Neuronal stem cell (in vitro differentiated cells): ENCODE measurements at regions not wholly inside any gene's neighbourhood (a gene's known extent, or its start where the extent isn't known, plus 50 kb on each side); places are given as distances from the start of the nearest gene placed in this dataset.

ENCODE experiments used
- DNase-seq: peaks from one replicate; pipeline ENCODE4 v3.0.0-alpha.2; 2013; ENCODE audit warnings: low spot score
- H2AFZ ChIP-seq: one replicate; pipeline ENCODE4 v1.6.1; 2013; ENCODE audit warnings: mild to moderate bottlenecking, low read length, inconsistent platforms
- H2AK5ac ChIP-seq: 2 replicates; pipeline ENCODE4 v1.6.1; 2013; ENCODE audit warnings: low read depth, mild to moderate bottlenecking, inconsistent platforms, low read length, moderate library complexity, mixed read lengths
- H2BK120ac ChIP-seq: 2 replicates; pipeline ENCODE4 v1.6.1; 2013; ENCODE audit warnings: low read depth, mild to moderate bottlenecking, inconsistent platforms, low read length, moderate library complexity, mixed read lengths
- H2BK12ac ChIP-seq: one replicate; pipeline ENCODE4 v1.6.1; 2013; ENCODE audit warnings: low read length, inconsistent platforms
- H2BK15ac ChIP-seq: 2 replicates; pipeline ENCODE4 v1.6.1; 2013; ENCODE audit warnings: mild to moderate bottlenecking, low read length, inconsistent platforms, mixed read lengths
- H2BK5ac ChIP-seq: one replicate; pipeline ENCODE4 v1.6.1; 2013; ENCODE audit warnings: inconsistent platforms, mild to moderate bottlenecking, low read length, moderate library complexity
- H3K14ac ChIP-seq: one replicate; pipeline ENCODE4 v1.6.1; 2013; ENCODE audit warnings: low read length, inconsistent platforms
- H3K18ac ChIP-seq: 2 replicates; pipeline ENCODE4 v1.6.1; 2013; ENCODE audit warnings: low read length, inconsistent platforms
- H3K23ac ChIP-seq: 2 replicates; pipeline ENCODE4 v1.6.1; 2013; ENCODE audit warnings: low read depth, mild to moderate bottlenecking, mixed read lengths, low read length, inconsistent platforms; ENCODE audit not compliant: poor library complexity
- H3K27ac ChIP-seq: replicated peaks from 3 replicates; pipeline ENCODE4 v1.5.1; 2013; ENCODE audit warnings: low read length, inconsistent platforms
- H3K27me3 ChIP-seq, 3 experiments: 2 replicates each; pipeline ENCODE4 v1.6.1; 2013; ENCODE audit warnings: low read length in 3 of 3, mild to moderate bottlenecking in 2 of 3, inconsistent platforms in 1 of 3, low read depth in 1 of 3, mixed read lengths in 1 of 3, moderate library complexity in 1 of 3; ENCODE audit not compliant: control insufficient read depth in 3 of 3, insufficient read depth in 3 of 3
- H3K36me3 ChIP-seq, 2 donors: replicated peaks in 1 of 2; 2 replicates each; pipeline ENCODE4 v1.6.1; 2013; ENCODE audit warnings: low read length in 2 of 2; ENCODE audit not compliant: control insufficient read depth in 2 of 2, insufficient read depth in 2 of 2
- H3K4ac ChIP-seq: 2 replicates; pipeline ENCODE4 v1.6.1; 2013; ENCODE audit warnings: inconsistent platforms, mild to moderate bottlenecking, low read length, moderate library complexity
- H3K4me1 ChIP-seq, 2 donors: 1 replicate in 1 of 2; 2 replicates in 1 of 2; pipeline ENCODE4 v1.6.1; 2013; ENCODE audit warnings: low read length in 2 of 2, low read depth in 1 of 2; ENCODE audit not compliant: control insufficient read depth in 2 of 2, insufficient read depth in 1 of 2
- H3K4me2 ChIP-seq: one replicate; pipeline ENCODE4 v1.6.1; 2013; ENCODE audit warnings: mild to moderate bottlenecking, low read length, inconsistent platforms; ENCODE audit not compliant: insufficient read depth, poor library complexity, severe bottlenecking
- H3K4me3 ChIP-seq, 2 donors: 2 replicates each; pipeline ENCODE4 v1.5.1; 2013; ENCODE audit warnings: low read length in 2 of 2, mild to moderate bottlenecking in 2 of 2, inconsistent platforms in 1 of 2, moderate library complexity in 1 of 2
- H3K79me1 ChIP-seq: one replicate; pipeline ENCODE4 v1.6.1; 2013; ENCODE audit warnings: low read depth, mild to moderate bottlenecking, inconsistent platforms, low read length, moderate library complexity
- H3K9ac ChIP-seq: one replicate; pipeline ENCODE4 v1.6.1; 2013; ENCODE audit warnings: mild to moderate bottlenecking, low read depth, low read length, inconsistent platforms; ENCODE audit not compliant: poor library complexity
- H3K9me3 ChIP-seq, 2 donors: replicated peaks in 1 of 2; 2 replicates each; pipeline versions ENCODE3 to v1.6.1; 2013; ENCODE audit warnings: low read length in 2 of 2, mild to moderate bottlenecking in 2 of 2, inconsistent platforms in 1 of 2, low read depth in 1 of 2, mixed read lengths in 1 of 2, moderate library complexity in 1 of 2; ENCODE audit not compliant: control insufficient read depth in 2 of 2, insufficient read depth in 1 of 2
- H4K8ac ChIP-seq: one replicate; pipeline ENCODE4 v1.6.1; 2013; ENCODE audit warnings: low read depth, mild to moderate bottlenecking, inconsistent platforms, low read length, moderate library complexity
- H4K91ac ChIP-seq: one replicate; pipeline ENCODE4 v1.6.1; 2013; ENCODE audit warnings: low read length, low read depth, mild to moderate bottlenecking, inconsistent platforms; ENCODE audit not compliant: poor library complexity
- WGBS, 2 donors: extraction: QIAGEN DNeasy Blood & Tissue Kit; methylation state at CpG; one replicate each; pipeline ENCODE4 v1.1.7; 2013; ENCODE audit warnings: missing lambda C conversion rate in 2 of 2, mixed read lengths in 1 of 2; ENCODE audit not compliant: insufficient read length in 2 of 2, insufficient replicate concordance in 1 of 2; ENCODE audit errors: extremely low coverage in 2 of 2; 5-methylcytosine and 5-hydroxymethylcytosine counted together

DNA sequence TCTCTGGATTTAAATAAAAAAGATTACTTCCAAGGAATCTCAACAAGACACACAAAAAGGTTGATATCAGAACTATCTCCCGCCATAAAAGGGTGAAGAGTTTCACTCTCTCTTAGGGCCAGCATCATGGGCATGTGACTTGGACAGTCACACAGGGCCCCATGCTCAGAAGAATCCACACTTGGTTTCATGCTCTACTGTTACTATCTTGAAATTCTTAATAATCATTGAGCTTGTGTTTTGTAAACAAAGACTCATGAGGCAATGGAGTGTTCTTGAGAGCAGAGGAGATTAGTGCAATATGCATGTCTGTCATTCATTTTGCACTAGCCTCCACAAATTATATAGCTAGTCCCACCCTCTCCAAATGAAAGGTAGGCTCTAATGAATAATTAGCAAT, 58.4 kb downstream of the HMHB1 start:
- Histone ChIP-seq H3K9me3 (no peaks in the 10 kb centered on the region), H2BK5ac (no peak overlapping the region), H3K36me3 (no peaks in the 10 kb centered on the region), H2BK120ac (no peak overlapping the region), H4K91ac (no peak overlapping the region), H3K4me1 (peaks cover 3 to 5% of the 10 kb centered on the region in 2 donors), H3K79me1 (no peaks in the 10 kb centered on the region), H3K4me3 (no peak overlapping the region), H3K27ac (no peak overlapping the region), H3K23ac (no peak overlapping the region), H3K4ac (no peak overlapping the region), H2AFZ (no peak overlapping the region), H2BK15ac (no peak overlapping the region), H3K14ac (no peak overlapping the region), H3K18ac (no peak overlapping the region), H3K4me2 (no peak overlapping the region), H2AK5ac (no peak overlapping the region), H3K9ac (no peak overlapping the region), H3K27me3 (no peaks in the 10 kb centered on the region), H2BK12ac (no peak overlapping the region), H4K8ac (no peak overlapping the region)
- no peak for DNase-seq
- WGBS, 2 donors = no CpG with 5 or more reads among the region's 1 CpG

DNA sequence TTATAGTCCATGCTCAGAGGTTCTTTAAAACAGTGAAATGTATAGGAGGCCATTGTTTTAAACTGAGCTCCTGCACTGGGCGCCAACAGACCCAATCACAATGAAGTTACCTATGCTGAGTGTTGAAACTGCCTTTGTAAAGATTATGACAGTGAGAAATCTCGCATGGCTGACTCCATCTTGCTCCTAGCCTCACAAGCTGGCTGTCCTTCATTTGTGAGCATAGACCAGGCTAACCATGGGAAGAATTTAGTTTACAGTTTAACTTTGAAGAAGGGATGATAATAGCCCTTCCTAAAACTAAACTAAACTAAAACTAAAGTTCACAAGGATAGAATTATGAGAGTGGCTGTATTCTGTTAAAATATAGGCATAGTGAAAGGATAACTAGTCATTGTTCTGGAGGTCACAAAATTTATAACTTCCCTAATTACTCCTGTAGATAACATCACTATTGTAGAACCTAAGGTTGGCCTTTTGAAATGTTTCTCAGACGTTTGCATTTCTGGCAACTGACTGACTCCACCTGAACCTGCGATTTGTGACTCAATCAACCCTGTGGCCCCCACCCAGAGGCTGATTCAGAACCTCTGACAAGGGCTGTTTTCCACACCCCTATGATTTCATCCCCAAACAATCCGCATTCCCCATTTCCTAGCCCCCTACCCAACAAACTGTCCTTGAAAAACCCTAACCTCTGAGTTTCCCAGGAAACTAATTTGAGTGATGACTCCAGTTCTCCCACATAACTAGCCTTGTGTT, 59.1 kb downstream of the HMHB1 start:
- no peak overlapping the region for H3K9ac ChIP-seq
- no peak overlapping the region for H2AK5ac ChIP-seq
- no peak overlapping the region for H3K4ac ChIP-seq
- no peak overlapping the region for H3K18ac ChIP-seq
- no peak overlapping the region for H2BK120ac ChIP-seq
- H2AFZ ChIP-seq = no peak overlapping the region
- no peaks in the 10 kb centered on the region for H3K9me3 ChIP-seq
- DNase-seq = no peak
- H2BK5ac ChIP-seq = no peak overlapping the region
- peaks cover 0 to 2% of the 10 kb centered on the region in 2 donors for H3K4me1 ChIP-seq
- WGBS, 2 donors = no CpG with 5 or more reads among the region's 5 CpGs
- H3K4me2 ChIP-seq = no peak overlapping the region
- no peaks in the 10 kb centered on the region for H3K27me3 ChIP-seq
- no peak overlapping the region for H3K27ac ChIP-seq
- no peak overlapping the region for H3K4me3 ChIP-seq
- no peak overlapping the region for H2BK12ac ChIP-seq
- H3K36me3 ChIP-seq = no peaks in the 10 kb centered on the region
- H3K79me1 ChIP-seq = no peaks in the 10 kb centered on the region
- no peak overlapping the region for H3K14ac ChIP-seq
- no peak overlapping the region for H2BK15ac ChIP-seq
- H4K8ac ChIP-seq = no peak overlapping the region
- no peak overlapping the region for H3K23ac ChIP-seq
- no peak overlapping the region for H4K91ac ChIP-seq

DNA sequence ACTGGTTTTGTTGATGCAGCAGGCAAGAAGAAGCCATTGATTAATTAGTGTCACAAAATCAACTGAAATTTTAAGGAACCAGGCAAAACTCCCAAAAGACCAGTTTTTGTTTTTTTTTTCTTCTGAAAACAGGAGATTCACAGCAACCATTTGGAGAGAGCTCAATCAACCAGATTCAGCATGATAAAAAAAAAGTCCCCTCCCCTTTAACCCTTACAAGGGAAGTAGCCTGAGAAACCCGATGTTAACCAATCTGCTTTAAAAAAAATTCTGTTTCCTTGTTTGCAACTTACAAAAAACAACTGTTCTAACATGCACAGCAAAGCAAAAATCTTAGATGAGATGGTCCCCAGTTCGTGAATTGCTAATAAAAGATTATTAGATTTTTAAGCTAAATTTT, 59.7 kb downstream of the HMHB1 start:
- Histone ChIP-seq H3K27me3 (no peaks in the 10 kb centered on the region), H3K4me2 (no peak overlapping the region), H3K4me1 (no peaks in the 10 kb centered on the region), H2AK5ac (no peak overlapping the region), H3K79me1 (no peaks in the 10 kb centered on the region), H3K27ac (no peak overlapping the region), H2AFZ (no peak overlapping the region), H3K18ac (no peak overlapping the region), H3K4ac (no peak overlapping the region), H4K8ac (no peak overlapping the region), H2BK15ac (no peak overlapping the region), H3K9ac (no peak overlapping the region), H3K23ac (no peak overlapping the region), H2BK12ac (no peak overlapping the region), H2BK5ac (no peak overlapping the region), H3K4me3 (no peak overlapping the region), H3K14ac (no peak overlapping the region), H3K9me3 (no peaks in the 10 kb centered on the region), H4K91ac (no peak overlapping the region), H3K36me3 (no peaks in the 10 kb centered on the region), H2BK120ac (no peak overlapping the region)
- DNase-seq = no peak
- WGBS, 2 donors = no CpG with 5 or more reads among the region's 2 CpGs

GRCh38 chr5:143874312-143874711, 62.4 kb downstream of the HMHB1 start:
- no peak overlapping the region for H2AFZ ChIP-seq

More at GRCh38 chr5:143874312-143874711, 62.4 kb downstream of the HMHB1 start:
- no peak overlapping the region for H2BK5ac ChIP-seq
- no peak overlapping the region for H2AK5ac ChIP-seq
- no peak overlapping the region for H2BK12ac ChIP-seq
- no peaks in the 10 kb centered on the region for H3K79me1 ChIP-seq
- H3K4me2 ChIP-seq = no peak overlapping the region
- H4K91ac ChIP-seq = no peak overlapping the region
- no peak overlapping the region for H3K14ac ChIP-seq
- no peak overlapping the region for H3K18ac ChIP-seq
- H3K23ac ChIP-seq = no peak overlapping the region
- H3K9ac ChIP-seq = no peak overlapping the region
- H3K36me3 ChIP-seq = no peaks in the 10 kb centered on the region
- no peak overlapping the region for H3K27ac ChIP-seq
- H2BK120ac ChIP-seq = no peak overlapping the region
- no peak overlapping the region for H3K4ac ChIP-seq
- H4K8ac ChIP-seq = no peak overlapping the region
- H2BK15ac ChIP-seq = no peak overlapping the region
- no peak for DNase-seq
- H3K9me3 ChIP-seq = no peaks in the 10 kb centered on the region
- H3K27me3 ChIP-seq = no peaks in the 10 kb centered on the region
- peaks cover 0 to 1% of the 10 kb centered on the region in 2 donors for H3K4me1 ChIP-seq
- WGBS, 2 donors = no CpG with 5 or more reads among the region's 4 CpGs
- H3K4me3 ChIP-seq = no peak overlapping the region
